ENCODE measurements at regions not wholly inside any gene's neighbourhood (a gene's known extent, or its start where the extent isn't known, plus 50 kb on each side); places are given as distances from the start of the nearest gene placed in this dataset.
"Not testable (repeated sequence)": the region's sequence is repeated elsewhere in the genome, so short reads cannot be mapped to it uniquely, and the experiment has no call there.

DNA sequence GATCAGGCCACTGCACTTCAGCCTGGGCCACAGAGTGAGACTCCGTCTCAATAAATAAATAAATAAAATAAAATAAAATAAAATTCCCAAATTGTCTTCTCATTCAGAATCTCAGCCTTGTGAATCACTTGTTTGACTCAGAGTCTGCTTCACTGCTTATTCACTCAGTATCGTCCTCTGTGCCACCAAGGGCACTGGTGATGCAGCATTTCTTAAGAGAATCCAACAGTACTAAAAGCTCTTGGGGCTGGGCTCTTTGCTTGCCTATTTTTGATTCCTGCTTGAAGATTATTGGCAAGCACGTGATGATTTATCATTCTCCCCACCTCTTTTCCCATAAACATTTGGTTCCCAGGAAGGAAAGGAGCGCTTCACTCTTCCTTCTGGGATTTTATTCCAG lies 54.8 kb upstream of the HMGB1 start:
- peak; percentile 60 for DNase-seq

DNA sequence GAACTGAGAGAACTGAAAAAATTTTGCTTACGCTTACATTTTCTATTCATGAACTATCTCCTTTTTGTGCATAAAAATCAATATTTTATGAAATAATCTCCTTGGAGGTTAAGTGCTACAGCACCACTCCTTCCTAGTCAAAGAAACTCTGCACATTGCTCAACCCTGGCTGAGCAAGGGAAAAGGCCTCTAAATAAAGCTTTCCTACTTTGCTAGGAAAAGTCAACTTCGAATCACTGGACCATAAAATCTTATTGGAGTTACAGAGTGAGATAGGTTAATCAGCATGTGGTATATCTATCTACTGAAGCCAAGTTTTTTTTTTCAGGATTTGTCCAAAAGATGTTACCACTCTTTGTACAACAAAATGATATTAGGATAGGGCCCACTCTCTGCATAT lies 57.5 kb upstream of the HMGB1 start:
- DNase-seq, result no peak

DNA sequence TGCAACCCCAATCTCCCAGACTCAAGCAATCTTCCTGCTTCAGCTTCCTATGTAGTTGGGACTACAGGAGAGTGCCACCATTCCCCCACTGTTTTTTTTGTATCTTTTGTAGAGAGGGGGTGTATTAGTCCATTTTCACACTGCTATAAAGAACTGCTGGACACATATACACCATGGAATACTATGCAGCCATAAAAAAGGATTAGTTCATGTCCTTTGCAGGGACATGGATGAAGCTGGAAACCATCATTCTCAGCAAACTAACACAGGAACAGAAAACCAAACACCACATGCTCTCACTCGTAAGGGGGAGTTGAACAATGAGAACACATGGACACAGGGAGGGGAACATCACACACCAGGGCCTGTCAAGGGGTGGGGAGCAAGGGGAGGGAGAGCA lies 58.1 kb upstream of the HMGB1 start:
- DNase-seq, result not testable (repeated sequence)

DNA sequence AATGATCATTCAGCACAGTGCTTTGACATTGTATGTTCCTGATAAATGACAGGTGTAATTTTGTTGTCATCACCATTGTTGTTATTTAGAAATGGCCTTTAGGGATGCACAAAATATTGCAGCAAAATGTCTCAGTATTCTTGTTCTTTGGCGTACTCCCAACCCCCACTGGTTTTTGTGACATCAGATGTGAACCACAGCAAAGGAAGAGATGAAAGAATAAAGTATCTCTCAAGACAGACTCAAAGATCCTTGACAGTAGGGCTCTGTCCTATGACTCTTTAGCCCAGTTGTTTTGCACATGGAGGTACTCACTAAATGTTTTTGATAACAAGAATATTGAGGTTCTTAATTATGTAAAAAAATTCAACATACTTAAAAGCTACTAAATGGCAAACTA lies 59.5 kb upstream of the HMGB1 start:
- DNase-seq, result not testable (repeated sequence)

DNA sequence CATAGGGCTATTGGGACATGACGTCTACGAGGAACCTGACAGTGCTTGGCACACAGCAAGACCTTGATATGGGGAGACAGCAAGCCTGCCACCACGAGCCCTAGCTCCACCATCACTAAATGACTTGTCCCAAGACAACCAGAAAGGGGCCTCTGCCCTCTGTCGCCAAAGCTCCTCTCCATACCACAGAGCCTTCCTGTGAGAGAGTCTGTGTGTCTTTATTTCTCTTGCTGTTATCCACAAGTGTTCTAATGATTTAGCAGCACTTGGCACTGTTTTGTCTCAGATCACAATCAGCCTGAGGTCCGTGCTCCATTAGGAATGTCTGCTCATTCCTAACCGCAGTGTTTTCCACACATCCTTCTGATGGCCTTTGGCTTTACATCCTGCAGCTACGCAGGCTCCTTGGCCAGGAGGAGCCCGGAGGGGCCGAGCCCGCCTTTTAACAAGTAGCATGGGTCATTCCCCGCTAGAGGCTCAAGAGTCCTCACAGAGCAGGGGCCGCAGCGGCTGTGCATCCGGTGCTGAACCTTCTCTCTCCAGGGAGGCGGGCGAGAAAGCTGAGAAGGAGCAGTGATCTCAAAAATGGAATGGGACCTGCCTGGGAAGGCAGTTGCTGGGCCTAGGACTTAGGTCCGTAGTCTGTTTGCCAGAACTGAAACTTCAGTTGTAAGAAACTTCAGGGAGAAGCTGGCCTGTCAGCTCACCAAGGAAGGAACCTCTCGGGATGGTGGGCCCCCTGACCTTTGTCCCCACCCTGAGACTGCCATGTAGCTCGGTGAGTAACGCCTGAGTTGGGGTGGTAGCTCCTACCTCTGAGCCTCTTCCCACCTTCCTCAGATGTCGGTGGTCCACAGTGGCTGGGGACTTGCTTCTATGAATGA lies 61.1 kb upstream of the HMGB1 start:
- DNase-seq, result peak; percentile 21

DNA sequence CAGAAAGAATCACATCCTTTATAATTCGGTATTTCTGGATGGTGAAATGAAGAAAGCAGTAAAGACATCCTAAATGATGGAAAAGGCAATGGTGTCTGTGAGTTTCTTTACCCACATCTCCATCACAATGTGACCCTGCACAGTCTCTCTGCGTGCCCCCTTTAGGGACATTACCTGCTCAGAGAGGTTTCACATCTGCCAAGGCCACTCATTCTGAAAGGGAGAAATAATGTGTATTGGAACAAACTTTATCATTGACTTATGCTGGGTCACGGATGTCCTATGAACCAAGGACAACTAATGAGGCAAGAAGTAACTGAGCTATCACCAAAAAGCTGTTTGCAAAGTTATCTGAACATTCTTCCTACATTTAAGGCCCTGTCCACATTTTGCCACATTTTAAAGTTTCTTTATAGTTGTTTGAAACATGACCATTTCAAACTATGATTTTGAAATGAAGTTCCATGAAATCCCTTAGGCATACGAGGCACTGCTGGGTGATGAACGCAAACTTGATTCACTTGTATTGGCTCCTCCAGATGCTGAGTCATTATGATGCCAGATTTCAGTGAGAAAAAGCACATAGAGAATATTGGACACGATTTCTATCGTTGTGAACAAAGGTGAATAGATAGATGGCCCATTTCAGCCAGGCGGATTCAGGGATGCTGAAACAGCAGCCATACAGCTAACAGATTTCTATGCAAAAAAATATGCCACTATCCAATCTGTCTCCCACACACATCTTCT lies 63.5 kb upstream of the HMGB1 start:
- DNase-seq, result no peak

DNA sequence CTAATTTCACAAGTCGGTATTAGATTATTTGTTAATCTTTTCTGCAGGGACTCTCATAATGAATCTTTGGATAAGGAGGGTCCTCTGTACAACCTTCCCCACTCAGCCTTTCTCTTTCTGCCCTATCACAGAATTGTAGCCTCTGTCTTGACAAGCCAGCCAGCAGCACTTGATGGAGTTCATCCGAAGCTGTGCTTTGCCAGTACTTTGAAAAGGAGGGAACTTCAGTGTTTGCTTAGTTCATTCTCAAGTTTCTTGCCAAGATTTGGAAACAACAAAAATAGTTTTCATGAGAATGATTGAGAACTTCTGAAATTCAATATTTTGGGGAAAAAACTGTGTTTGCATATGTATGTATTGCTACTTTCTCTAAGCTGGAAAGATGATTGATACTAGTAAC lies 69.3 kb upstream of the HMGB1 start:
- no peak for DNase-seq

DNA sequence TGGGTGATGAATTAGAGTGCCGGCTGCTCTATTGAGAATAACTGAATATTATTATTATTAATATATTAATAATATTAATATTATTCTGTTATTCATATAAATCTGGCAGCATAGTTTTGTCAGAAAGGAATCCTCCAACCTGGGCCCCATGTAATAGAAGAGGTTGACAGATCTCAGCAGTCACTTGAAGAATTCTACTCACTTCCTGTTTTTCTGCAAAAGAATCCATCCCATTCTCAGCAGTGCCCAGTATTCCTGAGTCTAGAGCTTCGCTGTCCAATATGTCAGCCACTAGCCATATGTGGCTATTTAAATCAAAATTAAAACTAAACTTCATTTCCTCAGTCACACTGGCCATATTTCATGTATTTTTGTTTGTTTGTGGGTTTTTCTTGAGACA lies 72.4 kb upstream of the USPL1 start:
- no peak for DNase-seq

DNA sequence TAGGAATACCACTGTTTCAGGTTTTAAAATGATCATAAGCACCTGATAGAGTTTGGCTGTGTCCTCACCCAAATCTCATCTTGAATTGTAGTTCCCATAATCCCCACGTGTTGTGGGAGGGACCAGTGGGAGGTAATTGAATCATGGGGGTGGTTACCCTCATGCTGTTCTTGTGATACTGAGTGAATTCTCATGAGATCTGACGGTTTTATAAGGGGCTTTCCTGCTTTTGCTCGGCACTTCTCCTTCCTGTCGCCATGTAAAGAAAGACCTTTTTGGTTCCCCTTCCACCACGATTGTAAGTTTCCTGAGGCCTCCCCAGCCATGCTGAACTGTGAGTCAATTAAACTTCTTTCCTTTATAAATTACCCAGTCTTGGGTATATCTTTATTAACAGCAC lies 69.7 kb upstream of the USPL1 start:
- DNase-seq, result not testable (repeated sequence)

DNA sequence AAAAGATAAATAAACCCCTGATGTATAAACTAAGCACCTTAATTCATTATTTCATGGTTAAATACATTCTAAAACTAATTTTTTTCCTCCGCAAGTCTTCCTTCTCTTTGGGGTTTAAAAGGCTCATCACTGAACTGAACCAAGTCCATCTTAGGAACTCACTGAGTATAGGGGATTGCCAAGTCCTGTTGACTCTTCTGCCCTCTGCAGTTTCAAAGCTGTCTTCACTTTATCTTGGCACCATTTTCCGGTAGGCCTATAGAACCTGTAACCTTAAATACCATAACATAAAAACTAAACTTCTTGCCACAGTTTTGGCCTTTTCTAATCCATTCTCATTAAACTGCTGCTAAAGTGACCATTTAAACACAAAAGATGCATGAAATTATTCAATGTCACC lies 66.5 kb upstream of the USPL1 start:
- DNase-seq, result peak; percentile 25

DNA sequence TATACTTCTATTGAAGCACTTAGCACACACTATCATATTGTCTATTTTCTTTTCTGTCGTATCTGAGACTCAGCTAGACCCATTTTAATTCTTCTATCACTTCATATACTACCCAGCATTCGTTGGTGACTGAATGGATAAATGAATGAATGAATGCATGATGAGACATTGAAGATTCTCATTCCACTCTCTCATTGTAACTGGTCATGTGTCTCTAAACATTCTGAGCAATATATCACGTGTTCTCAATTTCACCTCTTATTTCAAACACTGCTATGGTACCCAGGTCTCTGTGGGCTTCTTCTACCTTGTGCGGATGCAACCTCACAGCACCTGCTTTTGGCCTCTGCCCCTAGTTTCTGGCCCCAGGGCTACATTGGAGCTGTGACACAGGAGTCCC lies 65.2 kb upstream of the USPL1 start:
- no peak for DNase-seq

DNA sequence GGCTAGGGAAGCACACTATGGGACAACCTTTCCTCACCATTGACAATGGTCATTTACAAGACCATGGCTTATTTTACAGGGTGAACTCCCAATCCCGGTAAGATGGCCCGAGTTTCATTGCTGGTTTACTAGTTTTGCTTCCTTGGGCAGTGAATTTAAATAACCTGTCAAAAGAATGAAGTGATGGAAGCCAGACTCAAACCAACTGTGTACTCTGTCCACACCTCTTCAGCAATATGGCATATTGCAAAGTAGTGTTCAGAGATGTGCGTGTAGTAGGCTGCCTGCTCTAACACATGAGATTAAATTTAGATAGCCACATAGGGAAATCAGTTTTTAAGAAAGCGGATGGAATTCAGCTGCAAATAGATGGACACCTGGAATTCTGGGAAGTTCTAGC lies 58.4 kb upstream of the USPL1 start:
- no peak for DNase-seq

DNA sequence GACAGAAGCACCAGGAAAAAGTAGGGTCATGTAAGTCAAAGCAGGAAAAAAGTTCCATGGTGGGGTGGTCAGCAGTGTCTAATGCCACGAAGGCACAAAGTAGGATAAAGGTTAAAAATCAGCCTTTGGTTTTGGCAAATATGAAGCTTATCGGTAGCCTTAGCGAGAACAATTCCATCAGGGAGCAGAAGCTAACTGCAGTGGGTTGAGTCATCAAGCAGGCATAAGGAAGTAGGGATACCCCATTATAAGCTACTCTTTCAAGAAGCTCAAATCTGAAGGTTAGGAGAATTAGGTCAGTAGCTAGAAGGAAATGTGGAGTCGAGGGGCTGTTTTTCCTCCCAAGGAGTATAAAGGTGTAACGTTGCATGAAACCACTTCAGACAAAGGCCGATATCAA lies 57.5 kb upstream of the USPL1 start:
- DNase-seq, result no peak

DNA sequence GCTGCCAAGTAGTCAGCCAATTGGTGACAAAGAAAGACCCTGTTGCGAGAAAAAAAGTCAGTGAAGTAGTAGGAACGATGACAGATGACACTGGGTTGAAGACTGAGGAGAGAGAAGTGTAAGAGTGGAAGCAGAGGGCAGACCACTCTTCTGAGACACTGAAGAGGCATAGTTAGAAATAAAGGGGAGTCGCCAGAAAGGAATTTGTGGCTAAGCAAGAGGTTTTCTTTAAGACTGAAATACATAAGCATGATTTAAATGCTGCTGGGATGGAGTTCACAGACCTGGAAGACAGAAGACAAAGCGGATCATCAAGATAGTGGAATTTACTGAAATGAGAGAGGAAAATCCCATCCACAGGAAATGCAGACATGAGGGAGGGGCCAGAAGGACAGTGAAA lies 56.2 kb upstream of the USPL1 start:
- DNase-seq, result peak; percentile 71

DNA sequence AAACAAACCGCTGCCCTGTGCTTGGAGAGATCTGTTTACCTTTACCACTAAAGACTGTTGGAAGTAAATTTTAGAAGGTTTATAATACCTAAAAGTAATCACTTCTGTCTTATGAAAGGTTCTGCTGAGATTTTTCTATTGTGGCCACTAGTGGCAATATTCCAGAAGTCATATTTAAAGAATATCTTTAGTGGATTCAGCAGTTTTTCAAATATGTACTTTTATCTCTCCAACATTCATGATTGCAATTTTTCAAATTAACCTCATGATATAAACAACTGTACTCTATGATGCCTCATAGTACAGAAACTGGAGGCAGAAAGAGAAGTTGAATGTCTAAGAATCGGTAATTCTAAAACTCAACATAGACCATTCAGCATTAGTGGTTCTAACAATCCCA lies 53.2 kb upstream of the USPL1 start:
- DNase-seq, result no peak

DNA sequence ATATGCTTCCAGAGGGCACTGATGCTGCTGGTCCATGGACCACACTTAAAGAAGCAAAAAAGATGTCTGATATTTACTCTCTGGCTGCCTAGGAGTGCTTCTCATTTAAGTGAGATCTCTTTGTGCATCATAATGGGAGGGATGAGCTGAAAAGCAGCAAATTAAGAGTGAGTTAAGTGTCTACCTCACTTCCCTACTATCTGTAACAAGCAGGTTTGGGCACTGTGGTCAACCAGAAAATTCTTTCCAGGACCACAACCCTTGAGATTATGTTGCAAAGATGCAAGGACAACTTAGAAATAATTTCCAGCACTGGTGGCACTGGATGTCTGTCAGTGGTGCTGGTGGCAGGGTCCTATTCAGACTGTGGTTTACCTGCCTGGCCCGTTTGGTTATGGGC lies 52.1 kb upstream of the USPL1 start:
- no peak for DNase-seq

DNA sequence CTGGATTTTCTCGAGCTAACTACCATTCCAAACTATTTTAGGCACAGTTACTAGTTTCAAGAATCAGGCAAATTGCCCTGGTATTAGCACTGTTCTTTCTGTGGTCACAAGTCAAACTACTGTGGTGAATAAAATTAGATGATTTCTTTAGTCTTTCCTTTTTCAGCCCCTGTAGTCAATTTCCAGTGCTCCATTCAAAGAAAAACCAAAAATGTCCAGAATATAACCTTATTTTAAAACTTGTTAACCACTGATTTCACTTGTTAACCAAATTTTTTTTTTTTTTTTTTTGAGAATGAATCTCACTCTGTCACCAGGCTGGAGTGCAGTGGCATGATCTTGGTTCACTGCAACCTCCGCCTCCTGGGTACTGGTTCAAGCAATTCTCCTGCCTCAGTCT lies 50.6 kb upstream of the USPL1 start:
- no peak for DNase-seq
